Glomerular endothelial cell (primary cell): ENCODE measurements at regions not wholly inside any gene's neighbourhood (a gene's known extent, or its start where the extent isn't known, plus 50 kb on each side); places are given as distances from the start of the nearest gene placed in this dataset.

Experiments used
- DNase-seq: peaks from one replicate; pipeline ENCODE4 v3.0.0-alpha.2; 2011; ENCODE audit warnings: low read depth, low spot score; ENCODE audit errors: extremely low read depth

GRCh38 chr1:173420330-173420806 is 56.8 kb upstream of the PRDX6 start:
- peak; percentile 82 for DNase-seq

DNA sequence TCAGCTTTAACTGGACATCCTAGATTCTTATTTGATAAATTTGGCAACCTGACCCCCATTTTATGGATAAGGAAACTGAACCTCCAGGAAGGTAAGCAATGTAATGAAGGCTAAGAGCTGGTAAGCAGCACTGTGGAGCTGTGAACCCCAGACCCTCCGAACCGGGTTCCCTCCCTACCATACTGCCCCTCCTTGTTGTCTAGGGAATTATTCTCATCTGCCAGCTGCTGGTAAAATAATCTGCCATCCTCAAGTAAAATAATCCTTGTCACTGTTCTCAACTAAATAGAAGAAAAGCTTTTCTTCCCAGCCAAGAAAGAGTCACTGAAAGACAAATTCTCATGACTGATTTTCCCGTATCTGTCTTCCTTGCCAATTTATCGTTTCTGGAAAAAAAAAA is 55.8 kb upstream of the PRDX6 start:
- no peak for DNase-seq

DNA sequence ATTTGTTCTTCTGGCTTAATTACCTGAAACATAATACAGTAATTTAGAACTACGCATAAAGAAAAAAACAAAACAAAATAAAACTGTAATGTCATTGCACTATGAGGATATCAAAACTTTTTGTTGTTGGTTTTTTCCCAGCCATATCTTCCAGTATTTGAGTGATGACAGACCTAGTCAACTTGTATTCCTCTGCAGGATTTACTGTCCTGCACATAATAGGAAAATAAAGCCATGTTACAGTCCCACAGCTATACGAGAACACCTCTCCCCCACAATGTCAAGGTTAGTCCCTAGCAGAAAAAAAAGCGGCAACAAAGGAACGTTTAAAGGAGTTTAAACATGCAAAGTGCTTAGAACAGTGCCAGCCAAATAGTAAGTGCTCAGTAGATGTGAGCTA is 55.3 kb upstream of the PRDX6 start:
- no peak for DNase-seq

- DNase-seq, result no peak
These were observed 54.6 kb upstream of the PRDX6 start for GRCh38 chr1:173422456-173422976.

- no peak for DNase-seq
These were observed 53.8 kb upstream of the PRDX6 start for GRCh38 chr1:173423291-173423690.

GRCh38 chr1:173424143-173424542 is 53.0 kb upstream of the PRDX6 start:
- DNase-seq, result no peak

GRCh38 chr1:173424782-173425407 is 52.2 kb upstream of the PRDX6 start:
- DNase-seq, result no peak

- DNase-seq, result no peak
These were observed 51.1 kb upstream of the PRDX6 start for GRCh38 chr1:173426057-173426456.

GRCh38 chr1:173427146-173428054 is 49.7 kb upstream of the PRDX6 start:
- DNase-seq, result no peak
